Neutrophil (primary cell): ENCODE measurements at regions not wholly inside any gene's neighbourhood (a gene's known extent, or its start where the extent isn't known, plus 50 kb on each side); places are given as distances from the start of the nearest gene placed in this dataset.

Experiments
- H3K27ac ChIP-seq: fragments of 200-600 bp; sonication (generic); 2 replicates; pipeline ENCODE4 v1.5.1; 2016; ENCODE audit warnings: mild to moderate bottlenecking, moderate library complexity
- H3K27me3 ChIP-seq: fragments of 200-600 bp; sonication (generic); 2 replicates; pipeline ENCODE4 v1.6.0; 2016; ENCODE audit warnings: mild to moderate bottlenecking
- H3K36me3 ChIP-seq: fragments of 200-600 bp; sonication (generic); 2 replicates; pipeline ENCODE4 v1.5.1; 2017
- H3K4me1 ChIP-seq, 2 experiments: fragments of 200-600 bp in 1 of 2; sonication (generic) in 1 of 2; 1 replicate in 1 of 2; 2 replicates in 1 of 2; pipeline versions ENCODE4 v1.5.1 to v1.6.1; 2013 to 2016; ENCODE audit warnings: low read depth in 1 of 2, low read length in 1 of 2, mild to moderate bottlenecking in 1 of 2, moderate library complexity in 1 of 2; ENCODE audit not compliant: control insufficient read depth in 1 of 2, insufficient read depth in 1 of 2
- H3K4me3 ChIP-seq, 2 experiments: fragments of 200-600 bp in 1 of 2; sonication (generic) in 1 of 2; 1 replicate in 1 of 2; 2 replicates in 1 of 2; pipeline ENCODE4 v1.5.1; 2013 to 2016; ENCODE audit warnings: low read depth in 1 of 2, low read length in 1 of 2, mild to moderate bottlenecking in 1 of 2, moderate library complexity in 1 of 2
- H3K9me3 ChIP-seq: fragments of 200-600 bp; sonication (generic); 2 replicates; pipeline ENCODE4 v1.5.1; 2016
- TF ChIP-seq, protein P1 (sequence below): fragments of 200-600 bp; sonication (generic); IDR thresholded peaks from 2 replicates; pipeline ENCODE4 v1.5.1; 2016; ENCODE audit warnings: antibody characterized with exemption

GRCh38 chr9:99678566-99678965 lies 143.1 kb upstream of the NR4A3 start:
- H3K4me3 ChIP-seq = no peak overlapping the region
- no peak overlapping the region for H3K27ac ChIP-seq
- no peaks in the 10 kb centered on the region for H3K36me3 ChIP-seq
- H3K27me3 ChIP-seq = no peaks in the 10 kb centered on the region
- no peaks in the 10 kb centered on the region for H3K9me3 ChIP-seq
- H3K4me1 ChIP-seq = no peaks in the 10 kb centered on the region
- TF ChIP-seq, protein P1, sequence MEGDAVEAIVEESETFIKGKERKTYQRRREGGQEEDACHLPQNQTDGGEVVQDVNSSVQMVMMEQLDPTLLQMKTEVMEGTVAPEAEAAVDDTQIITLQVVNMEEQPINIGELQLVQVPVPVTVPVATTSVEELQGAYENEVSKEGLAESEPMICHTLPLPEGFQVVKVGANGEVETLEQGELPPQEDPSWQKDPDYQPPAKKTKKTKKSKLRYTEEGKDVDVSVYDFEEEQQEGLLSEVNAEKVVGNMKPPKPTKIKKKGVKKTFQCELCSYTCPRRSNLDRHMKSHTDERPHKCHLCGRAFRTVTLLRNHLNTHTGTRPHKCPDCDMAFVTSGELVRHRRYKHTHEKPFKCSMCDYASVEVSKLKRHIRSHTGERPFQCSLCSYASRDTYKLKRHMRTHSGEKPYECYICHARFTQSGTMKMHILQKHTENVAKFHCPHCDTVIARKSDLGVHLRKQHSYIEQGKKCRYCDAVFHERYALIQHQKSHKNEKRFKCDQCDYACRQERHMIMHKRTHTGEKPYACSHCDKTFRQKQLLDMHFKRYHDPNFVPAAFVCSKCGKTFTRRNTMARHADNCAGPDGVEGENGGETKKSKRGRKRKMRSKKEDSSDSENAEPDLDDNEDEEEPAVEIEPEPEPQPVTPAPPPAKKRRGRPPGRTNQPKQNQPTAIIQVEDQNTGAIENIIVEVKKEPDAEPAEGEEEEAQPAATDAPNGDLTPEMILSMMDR = no peak

DNA sequence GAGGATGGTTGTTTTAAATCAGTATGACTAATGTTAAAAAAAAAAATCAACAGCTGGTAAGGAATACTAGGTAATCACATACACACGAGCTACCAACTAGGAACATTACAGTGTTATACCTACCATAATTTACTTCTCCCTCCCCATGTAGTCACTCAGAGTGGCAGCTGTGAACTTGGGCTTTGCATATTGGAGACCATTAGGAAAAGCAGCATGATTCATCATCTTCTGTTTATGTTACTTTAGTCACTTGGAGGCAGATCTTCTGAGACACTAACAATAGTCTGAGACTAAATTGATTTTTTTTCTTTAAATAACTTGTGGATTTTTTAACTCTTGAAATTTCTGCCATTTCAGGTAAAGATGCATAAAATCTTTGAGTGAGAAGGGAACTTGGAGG lies 141.5 kb upstream of the NR4A3 start:
- H3K4me1 ChIP-seq = no peaks in the 10 kb centered on the region
- H3K27ac ChIP-seq = no peak overlapping the region
- no peak overlapping the region for H3K4me3 ChIP-seq

GRCh38 chr9:99681113-99681512 lies 140.6 kb upstream of the NR4A3 start:
- no peak overlapping the region for H3K27ac ChIP-seq
- H3K36me3 ChIP-seq = no peaks in the 10 kb centered on the region
- TF ChIP-seq, protein P1 = no peak
- no peaks in the 10 kb centered on the region for H3K9me3 ChIP-seq
- no peaks in the 10 kb centered on the region for H3K27me3 ChIP-seq
- no peak overlapping the region for H3K4me3 ChIP-seq
- H3K4me1 ChIP-seq = no peaks in the 10 kb centered on the region

More for the DNA sequence above, 141.5 kb upstream of the NR4A3 start:
- Histone ChIP-seq H3K9me3 (no peaks in the 10 kb centered on the region), H3K36me3 (no peaks in the 10 kb centered on the region), H3K27me3 (no peaks in the 10 kb centered on the region)
- TF ChIP-seq, protein P1 = no peak

DNA sequence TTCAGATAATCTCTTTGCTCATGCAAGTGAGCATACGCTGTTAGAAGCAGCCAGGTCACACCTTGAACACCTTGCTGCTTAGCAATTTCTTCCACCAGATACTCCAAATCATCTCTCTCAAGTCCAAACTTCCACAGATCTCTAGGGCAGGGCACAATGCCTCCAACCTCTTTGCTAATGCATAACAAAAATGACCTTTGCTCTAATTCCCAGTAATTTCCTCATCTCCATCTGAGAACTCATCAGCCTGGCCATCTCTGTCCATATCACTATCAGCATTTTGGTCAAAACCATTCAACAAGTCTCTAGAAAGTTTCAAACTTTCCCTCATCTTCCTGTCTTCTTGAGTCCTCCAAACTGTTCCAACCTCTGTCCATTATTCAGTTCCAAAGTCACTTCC lies 139.3 kb upstream of the NR4A3 start:
- no peaks in the 10 kb centered on the region for H3K4me1 ChIP-seq
- no peaks in the 10 kb centered on the region for H3K9me3 ChIP-seq
- H3K27ac ChIP-seq = no peak overlapping the region
- H3K27me3 ChIP-seq = no peaks in the 10 kb centered on the region
- H3K4me3 ChIP-seq = no peak overlapping the region
- no peaks in the 10 kb centered on the region for H3K36me3 ChIP-seq
- TF ChIP-seq, protein P1 = no peak

DNA sequence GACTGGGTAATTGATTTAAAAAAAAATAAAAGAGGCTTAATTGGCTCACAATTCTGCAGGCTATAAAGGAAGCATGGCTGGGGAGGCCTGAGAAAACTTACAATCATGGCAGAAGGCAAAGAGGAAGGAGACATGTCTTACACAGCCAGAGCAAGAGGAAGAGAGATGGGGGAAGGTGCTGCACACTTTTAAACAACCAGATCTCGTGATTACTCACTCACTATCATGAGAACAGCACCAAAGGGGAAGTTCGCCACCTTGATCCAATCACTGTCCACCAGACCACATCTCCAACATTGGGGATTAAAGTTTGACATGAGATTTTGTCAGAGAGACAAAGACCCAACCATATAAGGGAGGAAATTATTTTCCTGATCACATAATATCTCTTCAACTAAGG lies 138.8 kb upstream of the NR4A3 start:
- Histone ChIP-seq H3K27ac (no peak overlapping the region), H3K4me1 (no peaks in the 10 kb centered on the region), H3K36me3 (no peaks in the 10 kb centered on the region), H3K9me3 (no peaks in the 10 kb centered on the region), H3K4me3 (no peak overlapping the region), H3K27me3 (no peaks in the 10 kb centered on the region)
- TF ChIP-seq, protein P1 = no peak

DNA sequence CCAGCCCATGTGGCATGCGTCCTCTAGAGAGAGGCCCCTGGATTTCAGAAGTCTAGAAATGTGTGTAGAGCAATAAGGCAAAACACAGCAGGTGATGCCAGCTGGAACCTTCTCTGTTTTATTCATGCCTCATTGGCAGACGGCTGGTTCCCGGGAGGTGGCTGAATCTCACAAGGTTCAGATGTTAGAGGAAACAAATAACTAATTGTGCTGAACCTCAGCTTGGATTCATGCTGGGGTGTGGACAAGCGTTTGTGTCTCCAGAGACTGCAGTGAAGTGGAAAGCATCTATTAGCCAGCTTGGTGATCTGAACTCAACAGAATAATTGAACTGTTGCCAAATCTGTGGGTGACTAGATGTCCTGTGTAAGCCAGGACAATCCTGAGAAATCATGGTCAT lies 131.1 kb upstream of the NR4A3 start:
- Histone ChIP-seq H3K27me3 (no peaks in the 10 kb centered on the region), H3K27ac (no peak overlapping the region), H3K4me1 (no peaks in the 10 kb centered on the region), H3K36me3 (no peaks in the 10 kb centered on the region), H3K9me3 (no peaks in the 10 kb centered on the region), H3K4me3 (no peak overlapping the region)
- TF ChIP-seq, protein P1 = no peak
